ENCODE measurements at regions not wholly inside any gene's neighbourhood (a gene's known extent, or its start where the extent isn't known, plus 50 kb on each side); places are given as distances from the start of the nearest gene placed in this dataset.

GRCh38 chr20:5670036-5670536 is 59.3 kb upstream of the GPCPD1 start:
- no peak for TF ChIP-seq FOXP2 (optimal IDR thresholded peaks at IDR 0.05; ENCODE audit: borderline replicate concordance, extremely low read depth, extremely low read length, insufficient read depth)
- TF ChIP-seq TAF1 (IDR thresholded peaks at IDR 0.05; ENCODE audit: borderline replicate concordance, insufficient read depth, low read length), result no peak
- no peak for TF ChIP-seq SIN3A (IDR thresholded peaks at IDR 0.05; ENCODE audit: borderline replicate concordance, insufficient read depth, low read length)
- no peak for TF ChIP-seq REST (IDR thresholded peaks at IDR 0.05; ENCODE audit: insufficient read depth in 1 of 2, low read depth in 2 of 2, low read length in 2 of 2)
- TF ChIP-seq POLR2AphosphoS5 (IDR thresholded peaks at IDR 0.05; ENCODE audit: low read depth, low read length), result no peak

GRCh38 chr20:5668529-5668868 is 57.7 kb upstream of the GPCPD1 start:
- TF ChIP-seq POLR2AphosphoS5 (IDR thresholded peaks at IDR 0.05; ENCODE audit: low read depth, low read length), result no peak
- TF ChIP-seq SIN3A (IDR thresholded peaks at IDR 0.05; ENCODE audit: borderline replicate concordance, insufficient read depth, low read length), result no peak
- no peak for TF ChIP-seq FOXP2 (optimal IDR thresholded peaks at IDR 0.05; ENCODE audit: borderline replicate concordance, extremely low read depth, extremely low read length, insufficient read depth)
- TF ChIP-seq REST (IDR thresholded peaks at IDR 0.05; ENCODE audit: insufficient read depth in 1 of 2, low read depth in 2 of 2, low read length in 2 of 2), result no peak
- TF ChIP-seq TAF1 (IDR thresholded peaks at IDR 0.05; ENCODE audit: borderline replicate concordance, insufficient read depth, low read length), result no peak

- TF ChIP-seq TAF1 (IDR thresholded peaks at IDR 0.05; ENCODE audit: borderline replicate concordance, insufficient read depth, low read length) (no peak), SIN3A (IDR thresholded peaks at IDR 0.05; ENCODE audit: borderline replicate concordance, insufficient read depth, low read length) (no peak), FOXP2 (optimal IDR thresholded peaks at IDR 0.05; ENCODE audit: borderline replicate concordance, extremely low read depth, extremely low read length, insufficient read depth) (no peak), REST (IDR thresholded peaks at IDR 0.05; ENCODE audit: insufficient read depth in 1 of 2, low read depth in 2 of 2, low read length in 2 of 2) (no peak), POLR2AphosphoS5 (IDR thresholded peaks at IDR 0.05; ENCODE audit: low read depth, low read length) (no peak)
Measured at GRCh38 chr20:5667705-5668528, 57.1 kb upstream of the GPCPD1 start.

- TF ChIP-seq POLR2AphosphoS5 (IDR thresholded peaks at IDR 0.05; ENCODE audit: low read depth, low read length), result no peak
- no peak for TF ChIP-seq TAF1 (IDR thresholded peaks at IDR 0.05; ENCODE audit: borderline replicate concordance, insufficient read depth, low read length)
Measured at GRCh38 chr20:5665417-5665816, 54.6 kb upstream of the GPCPD1 start.

GRCh38 chr20:5663396-5663795 is 52.6 kb upstream of the GPCPD1 start:
- TF ChIP-seq FOXP2 (optimal IDR thresholded peaks at IDR 0.05; ENCODE audit: borderline replicate concordance, extremely low read depth, extremely low read length, insufficient read depth), result no peak
- no peak for TF ChIP-seq TAF1 (IDR thresholded peaks at IDR 0.05; ENCODE audit: borderline replicate concordance, insufficient read depth, low read length)
- TF ChIP-seq SIN3A (IDR thresholded peaks at IDR 0.05; ENCODE audit: borderline replicate concordance, insufficient read depth, low read length), result no peak
- TF ChIP-seq POLR2AphosphoS5 (IDR thresholded peaks at IDR 0.05; ENCODE audit: low read depth, low read length), result no peak
- no peak for TF ChIP-seq REST (IDR thresholded peaks at IDR 0.05; ENCODE audit: insufficient read depth in 1 of 2, low read depth in 2 of 2, low read length in 2 of 2)

Data from PFSK-1 (cell line).